GM23338 (cell line): ENCODE measurements at regions not wholly inside any gene's neighbourhood (a gene's known extent, or its start where the extent isn't known, plus 50 kb on each side); places are given as distances from the start of the nearest gene placed in this dataset.

Experiments used
- ATAC-seq: fragments of 200-7000 bp; cut with Tn5 transposase; 3 replicates; pipeline ENCODE4 v1.9.1; 2020
- DNase-seq: peaks from one replicate; pipeline ENCODE4 v3.0.0-alpha.2; 2015; ENCODE audit warnings: low spot score
- H2AFZ ChIP-seq: fragments of 200-600 bp; sonication (generic); 2 replicates; pipeline ENCODE4 v1.8.0; 2016; ENCODE audit warnings: antibody characterized with exemption, mild to moderate bottlenecking, moderate library complexity
- H3F3A ChIP-seq: fragments of 200-600 bp; sonication (generic); replicated peaks from 2 replicates; pipeline ENCODE4 v1.8.0; 2017; ENCODE audit warnings: antibody characterized with exemption, mixed run types, low read depth
- H3K27ac ChIP-seq: fragments of 200-600 bp; sonication (generic); 2 replicates; pipeline ENCODE4 v1.6.1; 2016; ENCODE audit warnings: low read depth
- H3K27me3 ChIP-seq: fragments of 200-600 bp; sonication (generic); 2 replicates; pipeline ENCODE4 v1.8.0; 2016; ENCODE audit warnings: mild to moderate bottlenecking, mixed run types, moderate library complexity; ENCODE audit not compliant: insufficient read depth
- H3K36me3 ChIP-seq: fragments of 200-600 bp; sonication (generic); 2 replicates; pipeline ENCODE4 v1.8.0; 2016; ENCODE audit warnings: mild to moderate bottlenecking; ENCODE audit not compliant: insufficient read depth
- H3K4me1 ChIP-seq: fragments of 200-600 bp; sonication (generic); 2 replicates; pipeline ENCODE4 v1.8.0; 2016; ENCODE audit warnings: mild to moderate bottlenecking, moderate library complexity; ENCODE audit not compliant: insufficient read depth
- H3K4me2 ChIP-seq: fragments of 200-600 bp; sonication (generic); 2 replicates; pipeline ENCODE4 v1.7.1; 2017; ENCODE audit warnings: mixed run types
- H3K4me3 ChIP-seq: fragments of 200-600 bp; sonication (generic); 2 replicates; pipeline ENCODE4 v1.6.1; 2016; ENCODE audit warnings: mixed run types
- H3K79me2 ChIP-seq: fragments of 200-600 bp; sonication (generic); replicated peaks from 2 replicates; pipeline ENCODE4 v1.8.0; 2017; ENCODE audit warnings: mild to moderate bottlenecking; ENCODE audit not compliant: insufficient read depth
- H3K9me2 ChIP-seq: fragments of 200-600 bp; sonication (generic); 2 replicates; pipeline ENCODE4 v1.8.0; 2017; ENCODE audit not compliant: insufficient read depth
- H4K20me1 ChIP-seq: fragments of 200-600 bp; sonication (generic); replicated peaks from 2 replicates; pipeline ENCODE4 v1.8.0; 2017; ENCODE audit warnings: mild to moderate bottlenecking; ENCODE audit not compliant: insufficient read depth
- H3K27ac Mint-ChIP-seq: 2 replicates; pipeline ENCODE4 v1.8.0; 2020; ENCODE audit warnings: inconsistent platforms, mild to moderate bottlenecking, moderate library complexity, mixed read lengths
- H3K27me3 Mint-ChIP-seq: 3 replicates; pipeline ENCODE4 v1.8.0; 2022; ENCODE audit warnings: low read depth, mild to moderate bottlenecking, moderate library complexity, mixed read lengths, inconsistent platforms; ENCODE audit not compliant: insufficient read depth, poor library complexity
- H3K36me3 Mint-ChIP-seq: 3 replicates; pipeline ENCODE4 v1.8.0; 2021; ENCODE audit warnings: low read depth, mild to moderate bottlenecking, inconsistent platforms, moderate library complexity, mixed read lengths
- H3K4me1 Mint-ChIP-seq: 3 replicates; pipeline ENCODE4 v1.8.0; 2020; ENCODE audit warnings: mild to moderate bottlenecking, inconsistent platforms, mixed read lengths
- H3K4me3 Mint-ChIP-seq: 3 replicates; pipeline ENCODE4 v1.8.0; 2021; ENCODE audit warnings: moderate library complexity, mild to moderate bottlenecking, inconsistent platforms, mixed read lengths
- H3K9me3 Mint-ChIP-seq: 3 replicates; pipeline ENCODE4 v1.8.0; 2020; ENCODE audit warnings: moderate library complexity, mild to moderate bottlenecking, inconsistent platforms, mixed read lengths
- EZH2phosphoT487 ChIP-seq: fragments of 200-600 bp; sonication (generic); IDR thresholded peaks from one replicate; pipeline ENCODE4 v1.8.1; 2018; ENCODE audit warnings: antibody characterized with exemption; ENCODE audit not compliant: unreplicated experiment
- JUNB ChIP-seq: IDR thresholded peaks from one replicate; pipeline ENCODE4 v1.6.1; 2016; ENCODE audit warnings: antibody characterized with exemption; ENCODE audit not compliant: unreplicated experiment
- NANOG ChIP-seq: IDR thresholded peaks from 2 replicates; pipeline ENCODE4 v1.6.1; 2016; ENCODE audit warnings: antibody characterized with exemption, borderline replicate concordance
- STAT1 ChIP-seq: IDR thresholded peaks from one replicate; pipeline ENCODE4 v1.6.1; 2016; ENCODE audit warnings: antibody characterized with exemption; ENCODE audit not compliant: unreplicated experiment
- ZNF331 ChIP-seq: fragments of 250-450 bp; sonication (Bioruptor Pico); IDR thresholded peaks from 2 replicates; pipeline ENCODE4 v1.5.0; 2020; ENCODE audit warnings: low read depth, mild to moderate bottlenecking, moderate library complexity
- TF ChIP-seq, protein P1 (sequence below): IDR thresholded peaks from one replicate; pipeline ENCODE4 v1.6.1; 2018; ENCODE audit warnings: antibody characterized with exemption; ENCODE audit not compliant: unreplicated experiment
- TF ChIP-seq, protein P2 (sequence below), 2 experiments: fragments of 200-600 bp in 1 of 2; sonication (generic) in 1 of 2; conservative IDR thresholded peaks; 2 replicates each; pipeline versions ENCODE4 v1.5.1 to v1.6.1; 2016 to 2017; ENCODE audit warnings: antibody characterized with exemption in 2 of 2, low read depth in 2 of 2, mild to moderate bottlenecking in 2 of 2, moderate library complexity in 1 of 2
- TF ChIP-seq, protein P3 (sequence below): fragments of 250-450 bp; sonication (Bioruptor Pico); IDR thresholded peaks from 2 replicates; pipeline ENCODE4 v1.5.0; 2020; ENCODE audit warnings: mild to moderate bottlenecking, moderate library complexity

DNA sequence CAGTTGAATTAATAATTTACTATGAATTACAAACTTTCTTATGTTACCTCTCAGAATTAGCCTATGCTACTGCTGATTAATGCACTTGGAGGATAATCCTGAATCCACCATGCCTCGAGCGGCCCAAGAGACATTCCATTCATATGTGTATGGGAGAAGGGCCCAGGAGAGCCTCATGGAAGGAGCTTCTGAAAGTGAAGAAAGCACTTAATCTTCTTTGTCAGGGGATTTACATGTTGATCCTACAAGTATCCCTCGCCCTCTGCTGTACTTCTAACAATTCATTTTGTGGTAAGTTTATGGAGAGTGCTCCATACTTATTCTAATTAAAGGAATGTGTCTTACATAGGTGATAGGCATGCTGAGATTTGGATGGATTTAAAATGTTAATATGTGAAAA is 1189.1 kb upstream of the NXPH2 start:
- TF ChIP-seq STAT1: no peak
- TF ChIP-seq EZH2phosphoT487: no peak
- TF ChIP-seq NANOG: no peak
- TF ChIP-seq, protein P1, sequence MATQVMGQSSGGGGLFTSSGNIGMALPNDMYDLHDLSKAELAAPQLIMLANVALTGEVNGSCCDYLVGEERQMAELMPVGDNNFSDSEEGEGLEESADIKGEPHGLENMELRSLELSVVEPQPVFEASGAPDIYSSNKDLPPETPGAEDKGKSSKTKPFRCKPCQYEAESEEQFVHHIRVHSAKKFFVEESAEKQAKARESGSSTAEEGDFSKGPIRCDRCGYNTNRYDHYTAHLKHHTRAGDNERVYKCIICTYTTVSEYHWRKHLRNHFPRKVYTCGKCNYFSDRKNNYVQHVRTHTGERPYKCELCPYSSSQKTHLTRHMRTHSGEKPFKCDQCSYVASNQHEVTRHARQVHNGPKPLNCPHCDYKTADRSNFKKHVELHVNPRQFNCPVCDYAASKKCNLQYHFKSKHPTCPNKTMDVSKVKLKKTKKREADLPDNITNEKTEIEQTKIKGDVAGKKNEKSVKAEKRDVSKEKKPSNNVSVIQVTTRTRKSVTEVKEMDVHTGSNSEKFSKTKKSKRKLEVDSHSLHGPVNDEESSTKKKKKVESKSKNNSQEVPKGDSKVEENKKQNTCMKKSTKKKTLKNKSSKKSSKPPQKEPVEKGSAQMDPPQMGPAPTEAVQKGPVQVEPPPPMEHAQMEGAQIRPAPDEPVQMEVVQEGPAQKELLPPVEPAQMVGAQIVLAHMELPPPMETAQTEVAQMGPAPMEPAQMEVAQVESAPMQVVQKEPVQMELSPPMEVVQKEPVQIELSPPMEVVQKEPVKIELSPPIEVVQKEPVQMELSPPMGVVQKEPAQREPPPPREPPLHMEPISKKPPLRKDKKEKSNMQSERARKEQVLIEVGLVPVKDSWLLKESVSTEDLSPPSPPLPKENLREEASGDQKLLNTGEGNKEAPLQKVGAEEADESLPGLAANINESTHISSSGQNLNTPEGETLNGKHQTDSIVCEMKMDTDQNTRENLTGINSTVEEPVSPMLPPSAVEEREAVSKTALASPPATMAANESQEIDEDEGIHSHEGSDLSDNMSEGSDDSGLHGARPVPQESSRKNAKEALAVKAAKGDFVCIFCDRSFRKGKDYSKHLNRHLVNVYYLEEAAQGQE: no peak
- no peak for TF ChIP-seq ZNF331
- TF ChIP-seq, protein P2, sequence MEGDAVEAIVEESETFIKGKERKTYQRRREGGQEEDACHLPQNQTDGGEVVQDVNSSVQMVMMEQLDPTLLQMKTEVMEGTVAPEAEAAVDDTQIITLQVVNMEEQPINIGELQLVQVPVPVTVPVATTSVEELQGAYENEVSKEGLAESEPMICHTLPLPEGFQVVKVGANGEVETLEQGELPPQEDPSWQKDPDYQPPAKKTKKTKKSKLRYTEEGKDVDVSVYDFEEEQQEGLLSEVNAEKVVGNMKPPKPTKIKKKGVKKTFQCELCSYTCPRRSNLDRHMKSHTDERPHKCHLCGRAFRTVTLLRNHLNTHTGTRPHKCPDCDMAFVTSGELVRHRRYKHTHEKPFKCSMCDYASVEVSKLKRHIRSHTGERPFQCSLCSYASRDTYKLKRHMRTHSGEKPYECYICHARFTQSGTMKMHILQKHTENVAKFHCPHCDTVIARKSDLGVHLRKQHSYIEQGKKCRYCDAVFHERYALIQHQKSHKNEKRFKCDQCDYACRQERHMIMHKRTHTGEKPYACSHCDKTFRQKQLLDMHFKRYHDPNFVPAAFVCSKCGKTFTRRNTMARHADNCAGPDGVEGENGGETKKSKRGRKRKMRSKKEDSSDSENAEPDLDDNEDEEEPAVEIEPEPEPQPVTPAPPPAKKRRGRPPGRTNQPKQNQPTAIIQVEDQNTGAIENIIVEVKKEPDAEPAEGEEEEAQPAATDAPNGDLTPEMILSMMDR (conservative IDR thresholded peaks at IDR 0.05; ENCODE audit: low read depth in 2 of 2): no peak
- TF ChIP-seq JUNB: no peak
- TF ChIP-seq, protein P3, sequence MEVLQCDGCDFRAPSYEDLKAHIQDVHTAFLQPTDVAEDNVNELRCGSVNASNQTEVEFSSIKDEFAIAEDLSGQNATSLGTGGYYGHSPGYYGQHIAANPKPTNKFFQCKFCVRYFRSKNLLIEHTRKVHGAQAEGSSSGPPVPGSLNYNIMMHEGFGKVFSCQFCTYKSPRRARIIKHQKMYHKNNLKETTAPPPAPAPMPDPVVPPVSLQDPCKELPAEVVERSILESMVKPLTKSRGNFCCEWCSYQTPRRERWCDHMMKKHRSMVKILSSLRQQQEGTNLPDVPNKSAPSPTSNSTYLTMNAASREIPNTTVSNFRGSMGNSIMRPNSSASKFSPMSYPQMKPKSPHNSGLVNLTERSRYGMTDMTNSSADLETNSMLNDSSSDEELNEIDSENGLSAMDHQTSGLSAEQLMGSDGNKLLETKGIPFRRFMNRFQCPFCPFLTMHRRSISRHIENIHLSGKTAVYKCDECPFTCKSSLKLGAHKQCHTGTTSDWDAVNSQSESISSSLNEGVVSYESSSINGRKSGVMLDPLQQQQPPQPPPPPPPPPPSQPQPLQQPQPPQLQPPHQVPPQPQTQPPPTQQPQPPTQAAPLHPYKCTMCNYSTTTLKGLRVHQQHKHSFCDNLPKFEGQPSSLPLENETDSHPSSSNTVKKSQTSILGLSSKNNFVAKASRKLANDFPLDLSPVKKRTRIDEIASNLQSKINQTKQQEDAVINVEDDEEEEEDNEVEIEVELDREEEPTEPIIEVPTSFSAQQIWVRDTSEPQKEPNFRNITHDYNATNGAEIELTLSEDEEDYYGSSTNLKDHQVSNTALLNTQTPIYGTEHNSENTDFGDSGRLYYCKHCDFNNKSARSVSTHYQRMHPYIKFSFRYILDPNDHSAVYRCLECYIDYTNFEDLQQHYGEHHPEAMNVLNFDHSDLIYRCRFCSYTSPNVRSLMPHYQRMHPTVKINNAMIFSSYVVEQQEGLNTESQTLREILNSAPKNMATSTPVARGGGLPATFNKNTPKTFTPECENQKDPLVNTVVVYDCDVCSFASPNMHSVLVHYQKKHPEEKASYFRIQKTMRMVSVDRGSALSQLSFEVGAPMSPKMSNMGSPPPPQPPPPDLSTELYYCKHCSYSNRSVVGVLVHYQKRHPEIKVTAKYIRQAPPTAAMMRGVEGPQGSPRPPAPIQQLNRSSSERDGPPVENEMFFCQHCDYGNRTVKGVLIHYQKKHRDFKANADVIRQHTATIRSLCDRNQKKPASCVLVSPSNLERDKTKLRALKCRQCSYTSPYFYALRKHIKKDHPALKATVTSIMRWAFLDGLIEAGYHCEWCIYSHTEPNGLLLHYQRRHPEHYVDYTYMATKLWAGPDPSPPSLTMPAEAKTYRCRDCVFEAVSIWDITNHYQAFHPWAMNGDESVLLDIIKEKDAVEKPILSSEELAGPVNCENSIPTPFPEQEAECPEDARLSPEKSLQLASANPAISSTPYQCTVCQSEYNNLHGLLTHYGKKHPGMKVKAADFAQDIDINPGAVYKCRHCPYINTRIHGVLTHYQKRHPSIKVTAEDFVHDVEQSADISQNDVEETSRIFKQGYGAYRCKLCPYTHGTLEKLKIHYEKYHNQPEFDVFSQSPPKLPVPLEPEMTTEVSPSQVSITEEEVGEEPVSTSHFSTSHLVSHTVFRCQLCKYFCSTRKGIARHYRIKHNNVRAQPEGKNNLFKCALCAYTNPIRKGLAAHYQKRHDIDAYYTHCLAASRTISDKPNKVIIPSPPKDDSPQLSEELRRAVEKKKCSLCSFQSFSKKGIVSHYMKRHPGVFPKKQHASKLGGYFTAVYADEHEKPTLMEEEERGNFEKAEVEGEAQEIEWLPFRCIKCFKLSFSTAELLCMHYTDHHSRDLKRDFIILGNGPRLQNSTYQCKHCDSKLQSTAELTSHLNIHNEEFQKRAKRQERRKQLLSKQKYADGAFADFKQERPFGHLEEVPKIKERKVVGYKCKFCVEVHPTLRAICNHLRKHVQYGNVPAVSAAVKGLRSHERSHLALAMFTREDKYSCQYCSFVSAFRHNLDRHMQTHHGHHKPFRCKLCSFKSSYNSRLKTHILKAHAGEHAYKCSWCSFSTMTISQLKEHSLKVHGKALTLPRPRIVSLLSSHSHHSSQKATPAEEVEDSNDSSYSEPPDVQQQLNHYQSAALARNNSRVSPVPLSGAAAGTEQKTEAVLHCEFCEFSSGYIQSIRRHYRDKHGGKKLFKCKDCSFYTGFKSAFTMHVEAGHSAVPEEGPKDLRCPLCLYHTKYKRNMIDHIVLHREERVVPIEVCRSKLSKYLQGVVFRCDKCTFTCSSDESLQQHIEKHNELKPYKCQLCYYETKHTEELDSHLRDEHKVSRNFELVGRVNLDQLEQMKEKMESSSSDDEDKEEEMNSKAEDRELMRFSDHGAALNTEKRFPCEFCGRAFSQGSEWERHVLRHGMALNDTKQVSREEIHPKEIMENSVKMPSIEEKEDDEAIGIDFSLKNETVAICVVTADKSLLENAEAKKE (CRISPR knock-in tag): peak; percentile 32; the same call in 1 of the 2 replicates
- Histone ChIP-seq H4K20me1 (no peaks in the 10 kb centered on the region), H3K36me3 (no peaks in the 10 kb centered on the region), H3K9me2 (no peaks in the 10 kb centered on the region), H3K4me1 (no peaks in the 10 kb centered on the region), H3F3A (no peaks in the 10 kb centered on the region), H2AFZ (no peak overlapping the region), H3K4me2 (no peak overlapping the region), H3K27me3 (no peaks in the 10 kb centered on the region), H3K4me3 (no peak overlapping the region), H3K79me2 (no peaks in the 10 kb centered on the region), H3K27ac (no peak overlapping the region)
- peaks cover 3% of the 10 kb centered on the region; the same call in 1 of the 3 replicates for H3K9me3 Mint-ChIP-seq
- H3K27ac Mint-ChIP-seq: no peak overlapping the region
- DNase-seq (no peak), ATAC-seq (no peak)
- peaks cover 4% of the 10 kb centered on the region for H3K27me3 Mint-ChIP-seq
- H3K4me1 Mint-ChIP-seq: no peaks in the 10 kb centered on the region
- no peak overlapping the region for H3K4me3 Mint-ChIP-seq
- H3K36me3 Mint-ChIP-seq: no peaks in the 10 kb centered on the region; the same call in 2 of the 3 replicates
